ENCODE measurements at regions not wholly inside any gene's neighbourhood (a gene's known extent, or its start where the extent isn't known, plus 50 kb on each side); places are given as distances from the start of the nearest gene placed in this dataset.

- DNase-seq (ENCODE audit: low spot score) = no peak
Measured at GRCh38 chr1:96364576-96364975, 357.0 kb upstream of the PTBP2 start.

GRCh38 chr1:96365076-96365475 lies 356.5 kb upstream of the PTBP2 start:
- no peak for DNase-seq (ENCODE audit: low spot score)

- no peak for DNase-seq (ENCODE audit: low spot score)
Measured at GRCh38 chr1:96365596-96366390, 355.8 kb upstream of the PTBP2 start.

- DNase-seq (ENCODE audit: low spot score) = no peak
Measured at GRCh38 chr1:96366516-96366915, 355.1 kb upstream of the PTBP2 start.

GRCh38 chr1:96367791-96368190 lies 353.8 kb upstream of the PTBP2 start:
- DNase-seq (ENCODE audit: low spot score) = no peak

- DNase-seq (ENCODE audit: low spot score) = peak; percentile 75
Measured at GRCh38 chr1:96370757-96371156, 350.8 kb upstream of the PTBP2 start.

- no peak for DNase-seq (ENCODE audit: low spot score)
Measured at GRCh38 chr1:96372881-96373280, 348.7 kb upstream of the PTBP2 start.

- DNase-seq (ENCODE audit: low spot score) = no peak
Measured at GRCh38 chr1:96374076-96374762, 347.4 kb upstream of the PTBP2 start.

- DNase-seq (ENCODE audit: low spot score) = no peak
Measured at GRCh38 chr1:96376846-96377245, 344.7 kb upstream of the PTBP2 start.

GRCh38 chr1:96384611-96385010 lies 337.0 kb upstream of the PTBP2 start:
- DNase-seq (ENCODE audit: low spot score) = no peak

GRCh38 chr1:96387785-96388184 lies 333.8 kb upstream of the PTBP2 start:
- DNase-seq (ENCODE audit: low spot score) = no peak

GRCh38 chr1:96388421-96389310 lies 332.9 kb upstream of the PTBP2 start:
- DNase-seq (ENCODE audit: low spot score) = peak; percentile 65

- DNase-seq (ENCODE audit: low spot score) = no peak
Measured at GRCh38 chr1:96400089-96400488, 321.5 kb upstream of the PTBP2 start.

GRCh38 chr1:96409087-96409486 lies 312.5 kb upstream of the PTBP2 start:
- no peak for DNase-seq (ENCODE audit: low spot score)

GRCh38 chr1:96409689-96410088 lies 311.9 kb upstream of the PTBP2 start:
- DNase-seq (ENCODE audit: low spot score) = no peak

GRCh38 chr1:96411006-96411405 lies 310.6 kb upstream of the PTBP2 start:
- DNase-seq (ENCODE audit: low spot score) = no peak

- no peak for DNase-seq (ENCODE audit: low spot score)
Measured at GRCh38 chr1:96414598-96414997, 307.0 kb upstream of the PTBP2 start.

- peak; percentile 80 for DNase-seq (ENCODE audit: low spot score)
Measured at GRCh38 chr1:96416111-96416595, 305.4 kb upstream of the PTBP2 start.

- DNase-seq (ENCODE audit: low spot score) = no peak
Measured at GRCh38 chr1:96416701-96417444, 304.7 kb upstream of the PTBP2 start.

- DNase-seq (ENCODE audit: low spot score) = no peak
Measured at GRCh38 chr1:96418969-96419368, 302.6 kb upstream of the PTBP2 start.

GRCh38 chr1:96424877-96425276 lies 296.7 kb upstream of the PTBP2 start:
- peak; percentile 34 for DNase-seq (ENCODE audit: low spot score)
